Upper lobe of left lung (tissue), 4 donors: ENCODE measurements at regions not wholly inside any gene's neighbourhood (a gene's known extent, or its start where the extent isn't known, plus 50 kb on each side); places are given as distances from the start of the nearest gene placed in this dataset.

Experiments
- POLR2A ChIP-seq, 4 donors: fragments of 450-650 bp; IDR thresholded peaks; one replicate each; pipeline ENCODE4 v1.5.1; 2016 to 2017; ENCODE audit warnings: antibody characterized with exemption in 4 of 4, mild to moderate bottlenecking in 2 of 4
- TF ChIP-seq, protein P1 (sequence below), 6 experiments: fragments of 450-650 bp in 4 of 6; fragments of 200-600 bp in 2 of 6; sonication (generic) in 2 of 6; IDR thresholded peaks; one replicate each; pipeline ENCODE4 v1.5.1; 2016 to 2019; ENCODE audit warnings: antibody characterized with exemption in 6 of 6

DNA sequence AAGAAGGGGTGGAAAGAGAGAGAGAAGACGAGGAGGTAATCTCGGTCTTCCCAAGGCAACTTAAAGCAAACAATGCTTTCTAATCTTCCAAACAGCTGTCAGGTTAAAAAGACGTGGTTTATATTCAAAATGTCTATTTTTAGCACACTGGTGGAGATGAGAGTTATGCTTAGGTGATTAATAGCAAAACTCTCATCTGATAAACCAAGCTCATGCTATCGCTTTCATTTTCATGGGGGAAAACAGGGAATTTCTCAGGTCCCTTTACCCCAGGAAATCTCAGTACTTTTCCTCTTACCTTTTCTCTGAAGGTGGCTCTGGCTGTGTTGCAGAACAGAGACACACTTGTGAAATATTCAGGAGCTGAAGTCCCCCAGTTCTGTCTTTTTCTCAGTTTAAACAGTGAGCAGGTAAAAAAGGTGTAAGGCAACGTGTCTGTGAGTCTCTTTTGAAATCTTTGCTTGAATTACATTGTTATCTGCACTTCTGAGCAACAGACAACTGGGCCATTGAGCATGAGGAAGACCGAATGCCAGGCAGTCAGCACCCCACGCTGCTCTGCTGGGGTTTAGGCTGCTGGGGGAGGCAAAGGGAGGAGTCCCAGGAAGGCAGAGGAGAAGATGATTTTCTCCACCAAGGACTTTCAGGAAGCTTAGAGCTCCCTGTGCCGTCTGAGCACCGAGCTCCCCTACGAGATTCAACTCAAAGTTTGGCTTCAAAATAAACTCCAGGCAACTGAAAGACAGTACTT lies 759.3 kb downstream of the BCL11B start:
- TF ChIP-seq POLR2A (IDR thresholded peaks at IDR 0.05): no peak
- TF ChIP-seq, protein P1, sequence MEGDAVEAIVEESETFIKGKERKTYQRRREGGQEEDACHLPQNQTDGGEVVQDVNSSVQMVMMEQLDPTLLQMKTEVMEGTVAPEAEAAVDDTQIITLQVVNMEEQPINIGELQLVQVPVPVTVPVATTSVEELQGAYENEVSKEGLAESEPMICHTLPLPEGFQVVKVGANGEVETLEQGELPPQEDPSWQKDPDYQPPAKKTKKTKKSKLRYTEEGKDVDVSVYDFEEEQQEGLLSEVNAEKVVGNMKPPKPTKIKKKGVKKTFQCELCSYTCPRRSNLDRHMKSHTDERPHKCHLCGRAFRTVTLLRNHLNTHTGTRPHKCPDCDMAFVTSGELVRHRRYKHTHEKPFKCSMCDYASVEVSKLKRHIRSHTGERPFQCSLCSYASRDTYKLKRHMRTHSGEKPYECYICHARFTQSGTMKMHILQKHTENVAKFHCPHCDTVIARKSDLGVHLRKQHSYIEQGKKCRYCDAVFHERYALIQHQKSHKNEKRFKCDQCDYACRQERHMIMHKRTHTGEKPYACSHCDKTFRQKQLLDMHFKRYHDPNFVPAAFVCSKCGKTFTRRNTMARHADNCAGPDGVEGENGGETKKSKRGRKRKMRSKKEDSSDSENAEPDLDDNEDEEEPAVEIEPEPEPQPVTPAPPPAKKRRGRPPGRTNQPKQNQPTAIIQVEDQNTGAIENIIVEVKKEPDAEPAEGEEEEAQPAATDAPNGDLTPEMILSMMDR (IDR thresholded peaks at IDR 0.05): no peak
